GM23338 (cell line): ENCODE measurements at regions not wholly inside any gene's neighbourhood (a gene's known extent, or its start where the extent isn't known, plus 50 kb on each side); places are given as distances from the start of the nearest gene placed in this dataset.

ENCODE experiments used
- ATAC-seq: fragments of 200-7000 bp; cut with Tn5 transposase; 3 replicates; pipeline ENCODE4 v1.9.1; 2020
- DNase-seq: peaks from one replicate; pipeline ENCODE4 v3.0.0-alpha.2; 2015; ENCODE audit warnings: low spot score
- H2AFZ ChIP-seq: fragments of 200-600 bp; sonication (generic); 2 replicates; pipeline ENCODE4 v1.8.0; 2016; ENCODE audit warnings: antibody characterized with exemption, mild to moderate bottlenecking, moderate library complexity
- H3F3A ChIP-seq: fragments of 200-600 bp; sonication (generic); replicated peaks from 2 replicates; pipeline ENCODE4 v1.8.0; 2017; ENCODE audit warnings: antibody characterized with exemption, mixed run types, low read depth
- H3K27ac ChIP-seq: fragments of 200-600 bp; sonication (generic); 2 replicates; pipeline ENCODE4 v1.6.1; 2016; ENCODE audit warnings: low read depth
- H3K27me3 ChIP-seq: fragments of 200-600 bp; sonication (generic); 2 replicates; pipeline ENCODE4 v1.8.0; 2016; ENCODE audit warnings: mild to moderate bottlenecking, mixed run types, moderate library complexity; ENCODE audit not compliant: insufficient read depth
- H3K36me3 ChIP-seq: fragments of 200-600 bp; sonication (generic); 2 replicates; pipeline ENCODE4 v1.8.0; 2016; ENCODE audit warnings: mild to moderate bottlenecking; ENCODE audit not compliant: insufficient read depth
- H3K4me1 ChIP-seq: fragments of 200-600 bp; sonication (generic); 2 replicates; pipeline ENCODE4 v1.8.0; 2016; ENCODE audit warnings: mild to moderate bottlenecking, moderate library complexity; ENCODE audit not compliant: insufficient read depth
- H3K4me2 ChIP-seq: fragments of 200-600 bp; sonication (generic); 2 replicates; pipeline ENCODE4 v1.7.1; 2017; ENCODE audit warnings: mixed run types
- H3K4me3 ChIP-seq: fragments of 200-600 bp; sonication (generic); 2 replicates; pipeline ENCODE4 v1.6.1; 2016; ENCODE audit warnings: mixed run types
- H3K79me2 ChIP-seq: fragments of 200-600 bp; sonication (generic); replicated peaks from 2 replicates; pipeline ENCODE4 v1.8.0; 2017; ENCODE audit warnings: mild to moderate bottlenecking; ENCODE audit not compliant: insufficient read depth
- H3K9me2 ChIP-seq: fragments of 200-600 bp; sonication (generic); 2 replicates; pipeline ENCODE4 v1.8.0; 2017; ENCODE audit not compliant: insufficient read depth
- H4K20me1 ChIP-seq: fragments of 200-600 bp; sonication (generic); replicated peaks from 2 replicates; pipeline ENCODE4 v1.8.0; 2017; ENCODE audit warnings: mild to moderate bottlenecking; ENCODE audit not compliant: insufficient read depth
- H3K27ac Mint-ChIP-seq: 2 replicates; pipeline ENCODE4 v1.8.0; 2020; ENCODE audit warnings: inconsistent platforms, mild to moderate bottlenecking, moderate library complexity, mixed read lengths
- H3K27me3 Mint-ChIP-seq: 3 replicates; pipeline ENCODE4 v1.8.0; 2022; ENCODE audit warnings: low read depth, mild to moderate bottlenecking, moderate library complexity, mixed read lengths, inconsistent platforms; ENCODE audit not compliant: insufficient read depth, poor library complexity
- H3K36me3 Mint-ChIP-seq: 3 replicates; pipeline ENCODE4 v1.8.0; 2021; ENCODE audit warnings: low read depth, mild to moderate bottlenecking, inconsistent platforms, moderate library complexity, mixed read lengths
- H3K4me1 Mint-ChIP-seq: 3 replicates; pipeline ENCODE4 v1.8.0; 2020; ENCODE audit warnings: mild to moderate bottlenecking, inconsistent platforms, mixed read lengths
- H3K4me3 Mint-ChIP-seq: 3 replicates; pipeline ENCODE4 v1.8.0; 2021; ENCODE audit warnings: moderate library complexity, mild to moderate bottlenecking, inconsistent platforms, mixed read lengths
- H3K9me3 Mint-ChIP-seq: 3 replicates; pipeline ENCODE4 v1.8.0; 2020; ENCODE audit warnings: moderate library complexity, mild to moderate bottlenecking, inconsistent platforms, mixed read lengths
- CREB1 ChIP-seq: fragments of 250-450 bp; sonication (Bioruptor Pico); IDR thresholded peaks from 2 replicates; pipeline ENCODE4 v1.5.0; 2020; ENCODE audit warnings: low read depth, mild to moderate bottlenecking, moderate library complexity
- CTCF ChIP-seq, 2 experiments: fragments of 200-600 bp in 1 of 2; sonication (generic) in 1 of 2; conservative IDR thresholded peaks; 2 replicates each; pipeline versions ENCODE4 v1.5.1 to v1.6.1; 2016 to 2017; ENCODE audit warnings: antibody characterized with exemption in 2 of 2, low read depth in 2 of 2, mild to moderate bottlenecking in 2 of 2, moderate library complexity in 1 of 2
- EZH2 ChIP-seq: fragments of 200-600 bp; sonication (generic); IDR thresholded peaks from one replicate; pipeline ENCODE4 v1.8.0; 2017; ENCODE audit warnings: antibody characterized with exemption, mild to moderate bottlenecking, low read depth; ENCODE audit not compliant: unreplicated experiment
- NANOG ChIP-seq: IDR thresholded peaks from 2 replicates; pipeline ENCODE4 v1.6.1; 2016; ENCODE audit warnings: antibody characterized with exemption, borderline replicate concordance
- POLR2AphosphoS5 ChIP-seq: IDR thresholded peaks from 2 replicates; pipeline ENCODE4 v1.6.1; 2016; ENCODE audit warnings: antibody characterized with exemption, low read depth
- REST ChIP-seq: IDR thresholded peaks from one replicate; pipeline ENCODE4 v1.6.1; 2018; ENCODE audit warnings: antibody characterized with exemption; ENCODE audit not compliant: unreplicated experiment
- ZNF331 ChIP-seq: fragments of 250-450 bp; sonication (Bioruptor Pico); IDR thresholded peaks from 2 replicates; pipeline ENCODE4 v1.5.0; 2020; ENCODE audit warnings: low read depth, mild to moderate bottlenecking, moderate library complexity
- ZNF462 ChIP-seq: fragments of 250-450 bp; sonication (Bioruptor Pico); IDR thresholded peaks from 2 replicates; pipeline ENCODE4 v1.5.0; 2020; ENCODE audit warnings: mild to moderate bottlenecking, moderate library complexity

- Histone ChIP-seq H3K9me2 (no peaks in the 10 kb centered on the region; the same call in 1 of the 2 replicates), H3K27me3 (no peaks in the 10 kb centered on the region), H3K79me2 (no peaks in the 10 kb centered on the region), H4K20me1 (no peaks in the 10 kb centered on the region), H3K4me1 (no peaks in the 10 kb centered on the region), H3K36me3 (no peaks in the 10 kb centered on the region), H3K4me3 (no peak overlapping the region), H3F3A (no peaks in the 10 kb centered on the region), H2AFZ (no peak overlapping the region), H3K4me2 (no peak overlapping the region), H3K27ac (no peak overlapping the region)
- H3K4me1 Mint-ChIP-seq = peaks cover 12% of the 10 kb centered on the region; the same call in 2 of the 3 replicates
- no peak overlapping the region for H3K4me3 Mint-ChIP-seq
- peaks cover 7% of the 10 kb centered on the region; the same call in 2 of the 3 replicates for H3K9me3 Mint-ChIP-seq
- peaks cover 3% of the 10 kb centered on the region for H3K27me3 Mint-ChIP-seq
- H3K36me3 Mint-ChIP-seq = no peaks in the 10 kb centered on the region; the same call in 2 of the 3 replicates
- H3K27ac Mint-ChIP-seq = no peak overlapping the region
- DNase-seq (no peak), ATAC-seq (no peak)
- TF ChIP-seq EZH2 (no peak), NANOG (no peak), CREB1 (CRISPR knock-in tag) (no peak), CTCF (conservative IDR thresholded peaks at IDR 0.05; ENCODE audit: low read depth in 2 of 2) (no peak), ZNF331 (CRISPR knock-in tag) (no peak), ZNF462 (no peak), REST (no peak), POLR2AphosphoS5 (no peak)
Measured at GRCh38 chr6:110554441-110554840, 78.0 kb upstream of the SLC22A16 start.
